Naive thymus-derived CD4-positive, alpha-beta T cell (primary cell): ENCODE measurements at regions not wholly inside any gene's neighbourhood (a gene's known extent, or its start where the extent isn't known, plus 50 kb on each side); places are given as distances from the start of the nearest gene placed in this dataset.

Experiments used
- ATAC-seq: fragments of 150-1000 bp; cut with Tn5 transposase; 2 replicates; pipeline ENCODE4 v1.10.0; 2021; ENCODE audit warnings: mild to moderate bottlenecking, moderate library complexity
- CTCF ChIA-PET: fragments of 350-600 bp; sonication (Branson Sonifier 250); formaldehyde crosslinking; loops from one replicate; lab custom pipeline; 2021; ENCODE audit warnings: antibody characterized with exemption; lab: Charles Lee
- POLR2A ChIA-PET: fragments of 350-600 bp; sonication (Branson Sonifier 250); formaldehyde crosslinking; loops from one replicate; lab custom pipeline; 2021; ENCODE audit warnings: antibody characterized with exemption, inconsistent platforms; lab: Charles Lee
- DNase-seq, 9 donors: peaks; one replicate each; pipeline versions ENCODE4 v3.0.0 to v3.0.0-alpha.2; 2020 to 2022; ENCODE audit warnings: mixed read lengths in 1 of 9
- H3K27ac ChIP-seq: one replicate; pipeline ENCODE4 v1.7.0; 2013; ENCODE audit warnings: mild to moderate bottlenecking, low read depth, low read length, moderate library complexity
- H3K27me3 ChIP-seq, 2 donors: one replicate each; pipeline ENCODE4 v1.7.0; 2013; ENCODE audit warnings: low read length in 2 of 2, mild to moderate bottlenecking in 2 of 2, moderate library complexity in 2 of 2; ENCODE audit not compliant: control insufficient read depth in 2 of 2, insufficient read depth in 2 of 2
- H3K36me3 ChIP-seq, 3 experiments: 1 replicate in 2 of 3; 2 replicates in 1 of 3; pipeline ENCODE4 v1.7.0; 2013; ENCODE audit warnings: low read length in 3 of 3, mild to moderate bottlenecking in 3 of 3, moderate library complexity in 1 of 3; ENCODE audit not compliant: insufficient read depth in 3 of 3, control insufficient read depth in 2 of 3
- H3K4me1 ChIP-seq, 2 donors: one replicate each; pipeline ENCODE4 v1.7.0; 2013; ENCODE audit warnings: low read length in 2 of 2, mild to moderate bottlenecking in 2 of 2, moderate library complexity in 1 of 2; ENCODE audit not compliant: control insufficient read depth in 2 of 2, insufficient read depth in 2 of 2
- H3K4me3 ChIP-seq: 2 replicates; pipeline ENCODE4 v1.7.0; 2013; ENCODE audit warnings: mild to moderate bottlenecking, low read length
- H3K9me3 ChIP-seq, 3 experiments: 1 replicate in 2 of 3; 2 replicates in 1 of 3; pipeline ENCODE4 v1.7.0; 2013; ENCODE audit warnings: low read length in 3 of 3; ENCODE audit not compliant: control insufficient read depth in 2 of 3
- H3K27ac Mint-ChIP-seq, 9 donors: one replicate each; pipeline ENCODE4 v1.8.0; 2020 to 2022; ENCODE audit warnings: mixed read lengths in 9 of 9, mild to moderate bottlenecking in 8 of 9, moderate library complexity in 5 of 9, inconsistent platforms in 2 of 9
- H3K27me3 Mint-ChIP-seq, 5 donors: one replicate each; pipeline ENCODE4 v1.8.0; 2021 to 2022; ENCODE audit warnings: mixed read lengths in 5 of 5, mild to moderate bottlenecking in 1 of 5
- H3K36me3 Mint-ChIP-seq, 5 donors: one replicate each; pipeline ENCODE4 v1.8.0; 2020 to 2022; ENCODE audit warnings: mixed read lengths in 5 of 5, mild to moderate bottlenecking in 3 of 5, inconsistent platforms in 1 of 5
- H3K4me1 Mint-ChIP-seq, 7 donors: one replicate each; pipeline ENCODE4 v1.8.0; 2020 to 2022; ENCODE audit warnings: mixed read lengths in 7 of 7, mild to moderate bottlenecking in 3 of 7, inconsistent platforms in 1 of 7
- H3K4me3 Mint-ChIP-seq, 10 donors: one replicate each; pipeline ENCODE4 v1.8.0; 2020 to 2022; ENCODE audit warnings: mild to moderate bottlenecking in 10 of 10, mixed read lengths in 10 of 10, moderate library complexity in 6 of 10, inconsistent platforms in 2 of 10
- H3K9me3 Mint-ChIP-seq, 11 donors: one replicate each; pipeline ENCODE4 v1.8.0; 2020 to 2022; ENCODE audit warnings: mixed read lengths in 11 of 11, mild to moderate bottlenecking in 4 of 11, inconsistent platforms in 1 of 11, moderate library complexity in 1 of 11
- intact Hi-C, 2 donors: fragments of 100-400 bp; cut with micrococcal nuclease; formaldehyde crosslinking; loops; one replicate each; pipeline ENCODE4 v1.15.1; 2023

DNA sequence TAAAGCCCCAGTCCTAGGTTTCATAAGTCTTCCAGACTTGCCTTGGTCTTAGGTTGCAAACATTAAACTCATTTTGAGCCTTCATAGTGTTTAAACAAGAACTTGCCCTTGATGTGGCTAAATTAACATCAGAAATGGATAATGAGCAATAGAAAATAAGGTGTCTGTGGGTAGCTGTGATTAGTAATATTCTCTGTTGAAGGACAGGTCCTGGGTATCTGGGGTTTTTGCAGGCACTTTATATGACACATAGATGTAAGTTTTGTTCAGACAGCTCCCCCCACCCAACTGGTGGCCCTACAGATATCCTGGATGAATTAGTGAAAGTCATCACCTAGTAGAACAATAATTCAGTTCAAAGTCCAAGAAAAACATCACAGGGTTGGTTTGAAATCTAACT, 272.5 kb downstream of the PTTG2 start:
- H3K27me3 ChIP-seq, result no peaks in the 10 kb centered on the region
- Mint-ChIP-seq H3K4me3 (no peak overlapping the region), H3K27me3 (peaks cover 0 to 18% (median 4%) of the 10 kb centered on the region in 5 donors), H3K4me1 (peaks cover 0 to 3% (median 0%) of the 10 kb centered on the region in 7 donors), H3K27ac (no peak overlapping the region), H3K36me3 (no peaks in the 10 kb centered on the region), H3K9me3 (peaks cover 0 to 6% (median 0%) of the 10 kb centered on the region in 11 donors)
- H3K9me3 ChIP-seq, result no peaks in the 10 kb centered on the region
- DNase-seq, result no peak
- H3K36me3 ChIP-seq, result no peaks in the 10 kb centered on the region
- ATAC-seq, result no peak
- no peaks in the 10 kb centered on the region for H3K4me1 ChIP-seq
- no peak overlapping the region for H3K27ac ChIP-seq
- ChIA-PET CTCF (no interaction called here), POLR2A (no interaction called here)
- no peak overlapping the region for H3K4me3 ChIP-seq
- intact Hi-C loops, result no loop called here

DNA sequence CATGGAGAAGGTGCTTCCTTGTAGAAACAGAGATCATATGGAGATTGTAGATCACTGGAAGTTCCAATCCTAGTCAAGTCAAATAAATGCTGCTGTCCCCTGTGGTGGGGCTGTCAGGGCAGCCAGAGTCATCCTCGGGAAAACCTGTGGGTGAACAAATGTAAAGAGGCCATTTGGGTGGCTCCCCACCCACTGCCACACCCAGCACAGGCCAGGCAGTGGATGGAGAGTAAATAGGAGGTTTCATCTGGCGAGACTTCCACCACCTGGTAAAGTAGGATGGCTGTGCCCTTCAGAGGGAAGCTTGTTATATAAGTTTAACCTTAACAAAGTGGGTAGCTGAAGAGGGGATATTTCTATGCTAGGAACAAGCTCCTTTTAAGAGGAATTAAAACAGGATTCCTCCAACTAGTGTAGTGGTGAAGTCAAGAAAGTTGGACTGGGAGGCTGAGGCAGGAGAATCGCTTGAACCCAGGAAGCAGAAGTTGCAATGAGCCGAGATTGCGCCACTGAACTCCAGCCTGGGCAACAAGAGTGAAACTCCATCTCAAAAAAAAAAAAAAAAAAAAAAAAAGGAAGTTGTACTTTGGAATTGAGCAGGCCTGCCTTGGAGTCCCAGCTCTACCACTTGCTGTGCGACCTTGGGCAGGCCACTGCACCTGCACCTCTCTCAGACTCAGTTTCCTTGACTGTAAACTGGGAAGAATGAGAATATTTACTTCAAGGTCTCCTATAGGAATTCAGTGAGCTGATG, 273.7 kb downstream of the PTTG2 start:
- CTCF ChIA-PET, result interaction anchor here (1.2 kb wide), 1 partner anchor 54 kb away, joined by 3 read pairs; no protein-coding TSS in a partner anchor

GRCh38 chr4:38235354-38235753, 275.2 kb downstream of the PTTG2 start:
- H3K27me3 ChIP-seq, result no peaks in the 10 kb centered on the region
- Mint-ChIP-seq H3K4me1 (peaks cover 0 to 3% (median 0%) of the 10 kb centered on the region in 7 donors), H3K9me3 (peaks cover 0 to 6% (median 0%) of the 10 kb centered on the region in 11 donors), H3K36me3 (no peaks in the 10 kb centered on the region), H3K27ac (no peak overlapping the region), H3K4me3 (no peak overlapping the region), H3K27me3 (peaks cover 0 to 21% (median 4%) of the 10 kb centered on the region in 5 donors)
- H3K4me3 ChIP-seq, result no peak overlapping the region
- DNase-seq (no peak), ATAC-seq (no peak)
- intact Hi-C loops, result no loop called here
- H3K9me3 ChIP-seq, result no peaks in the 10 kb centered on the region
- H3K36me3 ChIP-seq, result no peaks in the 10 kb centered on the region
- no peak overlapping the region for H3K27ac ChIP-seq
- H3K4me1 ChIP-seq, result no peaks in the 10 kb centered on the region
- CTCF ChIA-PET, result interaction anchor here (1.2 kb wide), 1 partner anchor 55 kb away, joined by 3 read pairs; no protein-coding TSS in a partner anchor
- POLR2A ChIA-PET, result interaction anchor here (0.6 to 1.1 kb wide), 3 partner anchors 10 to 207 kb away, joined by 3 to 4 read pairs (median 3); no protein-coding TSS in a partner anchor

More for the DNA sequence above, 273.7 kb downstream of the PTTG2 start:
- peaks cover 0 to 6% (median 0%) of the 10 kb centered on the region in 11 donors for H3K9me3 Mint-ChIP-seq
- peaks cover 0 to 21% (median 4%) of the 10 kb centered on the region in 5 donors for H3K27me3 Mint-ChIP-seq
- no peaks in the 10 kb centered on the region for H3K36me3 Mint-ChIP-seq
- no peak for DNase-seq
- Histone ChIP-seq H3K36me3 (no peaks in the 10 kb centered on the region), H3K4me3 (no peak overlapping the region), H3K9me3 (no peaks in the 10 kb centered on the region), H3K27ac (no peak overlapping the region), H3K27me3 (no peaks in the 10 kb centered on the region), H3K4me1 (no peaks in the 10 kb centered on the region)
- POLR2A ChIA-PET, result interaction anchor here (0.5 kb wide), 1 partner anchor 571 kb away, joined by 3 read pairs; no protein-coding TSS in a partner anchor
- intact Hi-C loops, result no loop called here
- H3K4me1 Mint-ChIP-seq, result peaks cover 0 to 3% (median 0%) of the 10 kb centered on the region in 7 donors
- H3K4me3 Mint-ChIP-seq, result no peak overlapping the region
- no peak overlapping the region for H3K27ac Mint-ChIP-seq
- ATAC-seq, result no peak

DNA sequence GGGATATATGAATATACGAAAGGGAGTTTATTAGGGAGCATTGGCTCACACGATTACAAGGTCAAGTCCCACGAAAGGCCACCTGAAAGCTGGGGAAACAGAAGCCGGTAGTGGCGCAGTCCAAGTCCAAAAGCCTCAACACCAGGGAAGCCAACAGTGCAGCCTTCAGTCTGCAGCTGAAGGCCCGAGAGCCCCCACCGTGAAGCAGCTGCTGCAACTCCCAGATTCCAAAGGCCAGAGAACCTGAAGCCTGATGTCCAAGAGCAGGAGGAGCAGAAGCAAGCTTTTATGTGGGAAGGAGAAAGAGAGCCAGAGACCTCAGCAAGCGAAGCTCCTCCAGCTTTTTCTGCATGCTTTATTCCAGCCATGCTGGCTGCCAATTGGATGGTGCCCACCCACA, 275.8 kb downstream of the PTTG2 start:
- DNase-seq, result no peak
- H3K27me3 Mint-ChIP-seq, result peaks cover 0 to 21% (median 4%) of the 10 kb centered on the region in 5 donors
- Histone ChIP-seq H3K36me3 (no peaks in the 10 kb centered on the region), H3K4me3 (no peak overlapping the region), H3K27ac (no peak overlapping the region), H3K27me3 (no peaks in the 10 kb centered on the region), H3K9me3 (no peaks in the 10 kb centered on the region), H3K4me1 (no peaks in the 10 kb centered on the region)
- no peak overlapping the region for H3K27ac Mint-ChIP-seq
- no peaks in the 10 kb centered on the region for H3K36me3 Mint-ChIP-seq
- H3K4me1 Mint-ChIP-seq, result peaks cover 0 to 3% (median 0%) of the 10 kb centered on the region in 7 donors
- no peak for ATAC-seq
- intact Hi-C loops, result no loop called here
- no peak overlapping the region for H3K4me3 Mint-ChIP-seq
- CTCF ChIA-PET, result no interaction called here
- peaks cover 0 to 6% (median 0%) of the 10 kb centered on the region in 11 donors for H3K9me3 Mint-ChIP-seq
- POLR2A ChIA-PET, result interaction anchor here (0.6 to 1.1 kb wide), 3 partner anchors 9 to 281 kb away, joined by 3 to 4 read pairs (median 3); no protein-coding TSS in a partner anchor

DNA sequence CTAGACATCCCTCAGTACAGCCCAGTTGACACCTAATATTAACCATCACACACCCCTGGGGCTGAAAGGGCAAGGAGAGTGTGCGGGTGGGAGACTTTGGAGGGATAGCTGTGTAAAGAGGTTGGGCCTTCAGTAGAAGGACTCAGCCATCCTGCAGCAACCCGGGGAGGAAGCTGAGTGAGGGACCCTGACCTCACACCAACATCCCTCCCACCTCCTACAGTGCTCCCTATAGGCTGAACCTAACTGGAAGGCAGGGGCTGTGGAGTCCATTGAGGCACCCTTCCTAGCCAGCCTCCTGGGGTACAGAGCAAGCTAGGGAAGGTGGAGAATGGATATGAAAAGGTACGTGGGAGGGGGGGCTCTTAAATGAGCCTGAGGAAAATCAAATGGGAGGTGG, 276.3 kb downstream of the PTTG2 start:
- Histone ChIP-seq H3K4me1 (no peaks in the 10 kb centered on the region), H3K27ac (no peak overlapping the region), H3K27me3 (no peaks in the 10 kb centered on the region), H3K9me3 (no peaks in the 10 kb centered on the region), H3K4me3 (no peak overlapping the region), H3K36me3 (no peaks in the 10 kb centered on the region)
- Mint-ChIP-seq H3K4me3 (no peak overlapping the region), H3K4me1 (peaks cover 0 to 3% (median 0%) of the 10 kb centered on the region in 7 donors), H3K36me3 (no peaks in the 10 kb centered on the region), H3K27me3 (peaks cover 0 to 21% (median 4%) of the 10 kb centered on the region in 5 donors), H3K9me3 (peaks cover 0 to 6% (median 0%) of the 10 kb centered on the region in 11 donors), H3K27ac (no peak overlapping the region)
- no peak for ATAC-seq
- CTCF ChIA-PET, result no interaction called here
- intact Hi-C loops, result no loop called here
- DNase-seq, result no peak
- POLR2A ChIA-PET, result interaction anchor here (0.7 kb wide), 1 partner anchor 280 kb away, joined by 4 read pairs; no protein-coding TSS in a partner anchor

DNA sequence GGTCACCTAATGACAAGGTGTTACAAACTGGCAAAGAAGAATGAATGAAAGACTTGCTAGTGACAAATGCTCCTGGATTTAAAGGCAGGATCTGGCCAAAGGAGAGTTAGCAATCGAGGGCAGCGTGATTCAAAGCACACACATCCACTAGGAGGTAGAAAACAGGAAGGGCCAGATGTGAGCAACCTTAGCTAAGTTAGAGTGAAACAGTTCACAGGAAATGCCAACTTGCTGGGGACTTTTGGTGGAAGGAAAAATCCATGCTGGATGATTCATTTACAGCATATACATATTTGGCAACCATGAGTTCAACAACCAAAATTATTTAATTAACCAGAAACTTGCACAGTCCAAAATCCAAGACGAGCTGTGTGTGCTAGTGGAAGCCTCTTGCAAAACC, 276.9 kb downstream of the PTTG2 start:
- Histone ChIP-seq H3K9me3 (no peaks in the 10 kb centered on the region), H3K27me3 (no peaks in the 10 kb centered on the region), H3K27ac (no peak overlapping the region), H3K4me3 (no peak overlapping the region), H3K36me3 (no peaks in the 10 kb centered on the region), H3K4me1 (peaks cover 0 to 1% of the 10 kb centered on the region in 2 donors)
- ChIA-PET POLR2A (interaction anchor here (0.6 to 0.7 kb wide), 2 partner anchors 21 to 142 kb away, joined by 4 read pairs; no protein-coding TSS in a partner anchor), CTCF (no interaction called here)
- H3K4me3 Mint-ChIP-seq, result no peak overlapping the region
- ATAC-seq, result no peak
- peaks cover 0 to 6% (median 0%) of the 10 kb centered on the region in 11 donors for H3K9me3 Mint-ChIP-seq
- intact Hi-C loops, result no loop called here
- H3K36me3 Mint-ChIP-seq, result no peaks in the 10 kb centered on the region
- H3K27me3 Mint-ChIP-seq, result peaks cover 0 to 21% (median 4%) of the 10 kb centered on the region in 5 donors
- peaks cover 0 to 6% (median 3%) of the 10 kb centered on the region in 7 donors for H3K4me1 Mint-ChIP-seq
- no peak for DNase-seq
- H3K27ac Mint-ChIP-seq, result no peak overlapping the region
